ENCODE measurements at regions not wholly inside any gene's neighbourhood (a gene's known extent, or its start where the extent isn't known, plus 50 kb on each side); places are given as distances from the start of the nearest gene placed in this dataset.

DNA sequence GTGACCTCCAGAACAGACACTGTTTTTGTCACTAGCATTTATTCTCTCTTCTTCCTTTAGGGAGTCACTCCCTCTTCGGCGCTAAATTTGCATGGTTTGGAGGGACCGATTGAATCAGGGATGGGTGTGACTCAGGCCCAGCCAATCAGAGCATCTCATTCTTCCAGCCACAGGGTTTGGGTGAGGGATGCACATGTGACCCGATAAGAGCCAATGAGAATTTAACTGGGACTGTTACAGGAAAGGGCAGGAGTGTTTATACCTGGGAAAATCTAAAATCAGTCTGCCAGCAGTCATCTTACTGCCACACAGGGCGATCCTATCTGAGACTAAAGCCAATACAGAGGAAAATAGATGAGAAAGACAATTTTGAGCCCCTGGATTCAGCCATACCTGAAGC is 351.2 kb upstream of the ERCC4 start:
- H3K4me1 ChIP-seq, result no peaks in the 10 kb centered on the region
- TF ChIP-seq, protein P1, sequence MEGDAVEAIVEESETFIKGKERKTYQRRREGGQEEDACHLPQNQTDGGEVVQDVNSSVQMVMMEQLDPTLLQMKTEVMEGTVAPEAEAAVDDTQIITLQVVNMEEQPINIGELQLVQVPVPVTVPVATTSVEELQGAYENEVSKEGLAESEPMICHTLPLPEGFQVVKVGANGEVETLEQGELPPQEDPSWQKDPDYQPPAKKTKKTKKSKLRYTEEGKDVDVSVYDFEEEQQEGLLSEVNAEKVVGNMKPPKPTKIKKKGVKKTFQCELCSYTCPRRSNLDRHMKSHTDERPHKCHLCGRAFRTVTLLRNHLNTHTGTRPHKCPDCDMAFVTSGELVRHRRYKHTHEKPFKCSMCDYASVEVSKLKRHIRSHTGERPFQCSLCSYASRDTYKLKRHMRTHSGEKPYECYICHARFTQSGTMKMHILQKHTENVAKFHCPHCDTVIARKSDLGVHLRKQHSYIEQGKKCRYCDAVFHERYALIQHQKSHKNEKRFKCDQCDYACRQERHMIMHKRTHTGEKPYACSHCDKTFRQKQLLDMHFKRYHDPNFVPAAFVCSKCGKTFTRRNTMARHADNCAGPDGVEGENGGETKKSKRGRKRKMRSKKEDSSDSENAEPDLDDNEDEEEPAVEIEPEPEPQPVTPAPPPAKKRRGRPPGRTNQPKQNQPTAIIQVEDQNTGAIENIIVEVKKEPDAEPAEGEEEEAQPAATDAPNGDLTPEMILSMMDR (IDR thresholded peaks at IDR 0.05; ENCODE audit: borderline replicate concordance), result no peak
- DNase-seq, result no peak
- peaks cover 8% of the 10 kb centered on the region for H3K27me3 ChIP-seq (ENCODE audit: low read depth)
- H3K4me3 ChIP-seq, result no peak overlapping the region
- H3K27ac ChIP-seq (replicated peaks), result no peak overlapping the region
- H3K9me3 ChIP-seq (replicated peaks), result no peaks in the 10 kb centered on the region
- intact Hi-C loops (cut with micrococcal nuclease), result no loop called here
- no peaks in the 10 kb centered on the region for H3K36me3 ChIP-seq

DNA sequence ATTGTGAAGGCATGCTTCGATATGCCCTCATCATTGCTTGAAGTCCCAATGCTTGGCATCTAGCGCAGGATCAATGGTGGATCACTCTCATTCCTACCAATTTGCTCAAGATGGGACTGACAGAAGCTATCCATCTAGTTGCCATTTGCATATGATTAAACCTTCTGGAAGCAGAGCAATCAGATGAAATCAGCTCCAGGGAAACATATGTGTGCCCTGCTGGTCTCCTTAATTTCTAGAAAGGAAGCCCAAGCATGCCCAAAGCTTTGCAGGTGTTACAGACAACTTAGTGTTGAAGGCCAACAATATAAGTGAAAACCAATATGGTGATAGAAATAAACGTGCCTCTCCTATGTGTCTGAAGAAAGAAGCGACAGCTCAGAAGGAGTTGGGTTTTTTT is 350.0 kb upstream of the ERCC4 start:
- no peak overlapping the region for H3K4me3 ChIP-seq
- intact Hi-C loops (cut with micrococcal nuclease), result no loop called here

DNA sequence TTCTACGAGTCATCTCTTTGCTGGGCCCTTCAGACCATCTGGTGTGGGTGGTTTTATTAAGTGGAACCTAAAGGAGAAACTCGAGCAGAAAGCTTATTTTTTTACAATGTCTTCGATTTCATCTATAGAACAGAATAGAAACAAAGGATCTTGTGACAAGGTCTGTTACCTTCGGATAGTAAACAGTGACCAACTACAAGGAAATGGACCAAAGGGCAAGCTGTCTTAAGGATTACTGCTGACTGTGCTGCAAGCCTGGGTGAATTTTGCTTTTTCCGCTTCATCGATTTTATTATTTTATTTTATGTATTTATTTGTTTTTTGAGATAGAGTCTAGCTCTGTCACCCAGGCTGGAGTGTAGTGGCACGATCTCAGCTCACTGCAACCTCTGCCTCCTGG is 348.9 kb upstream of the ERCC4 start:
- Histone ChIP-seq H3K4me3 (no peak overlapping the region), H3K9me3 (replicated peaks) (peaks cover 3% of the 10 kb centered on the region), H3K27me3 (ENCODE audit: low read depth) (peaks cover 8% of the 10 kb centered on the region), H3K27ac (replicated peaks) (no peak overlapping the region), H3K36me3 (no peaks in the 10 kb centered on the region), H3K4me1 (no peaks in the 10 kb centered on the region)
- intact Hi-C loops (cut with micrococcal nuclease), result no loop called here
- TF ChIP-seq, protein P1 (IDR thresholded peaks at IDR 0.05; ENCODE audit: borderline replicate concordance), result no peak
- no peak for DNase-seq

More for the DNA sequence above, 350.0 kb upstream of the ERCC4 start:
- TF ChIP-seq, protein P1 (IDR thresholded peaks at IDR 0.05; ENCODE audit: borderline replicate concordance), result no peak
- Histone ChIP-seq H3K27ac (replicated peaks) (no peak overlapping the region), H3K36me3 (no peaks in the 10 kb centered on the region), H3K27me3 (ENCODE audit: low read depth) (peaks cover 8% of the 10 kb centered on the region), H3K9me3 (replicated peaks) (no peaks in the 10 kb centered on the region), H3K4me1 (no peaks in the 10 kb centered on the region)
- no peak for DNase-seq

DNA sequence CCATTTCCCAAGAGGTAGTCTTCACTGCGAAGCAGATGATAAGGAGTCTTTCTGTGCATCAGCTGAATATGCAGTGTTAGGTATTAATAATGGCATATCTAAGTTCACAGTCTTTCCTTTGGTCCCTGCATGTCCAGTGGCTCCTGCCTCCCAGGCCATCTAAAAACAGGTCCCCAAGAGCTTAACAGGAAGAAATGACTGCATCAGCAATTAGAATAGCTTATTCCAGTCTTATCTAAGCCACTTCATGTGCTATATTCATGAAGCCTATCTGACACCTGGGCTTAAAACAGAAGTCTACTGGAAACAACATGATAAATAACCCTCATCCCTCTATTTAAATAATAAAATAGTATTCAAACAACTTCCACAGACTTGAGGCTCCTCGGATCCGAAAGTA is 346.1 kb upstream of the ERCC4 start:
- no peak overlapping the region for H3K27ac ChIP-seq (replicated peaks)
- peaks cover 13% of the 10 kb centered on the region for H3K9me3 ChIP-seq (replicated peaks)
- H3K27me3 ChIP-seq (ENCODE audit: low read depth), result peaks cover 8% of the 10 kb centered on the region
- no peaks in the 10 kb centered on the region for H3K4me1 ChIP-seq
- TF ChIP-seq, protein P1 (IDR thresholded peaks at IDR 0.05; ENCODE audit: borderline replicate concordance), result no peak
- H3K4me3 ChIP-seq, result no peak overlapping the region
- H3K36me3 ChIP-seq, result no peaks in the 10 kb centered on the region
- no peak for DNase-seq
- intact Hi-C loops (cut with micrococcal nuclease), result no loop called here

DNA sequence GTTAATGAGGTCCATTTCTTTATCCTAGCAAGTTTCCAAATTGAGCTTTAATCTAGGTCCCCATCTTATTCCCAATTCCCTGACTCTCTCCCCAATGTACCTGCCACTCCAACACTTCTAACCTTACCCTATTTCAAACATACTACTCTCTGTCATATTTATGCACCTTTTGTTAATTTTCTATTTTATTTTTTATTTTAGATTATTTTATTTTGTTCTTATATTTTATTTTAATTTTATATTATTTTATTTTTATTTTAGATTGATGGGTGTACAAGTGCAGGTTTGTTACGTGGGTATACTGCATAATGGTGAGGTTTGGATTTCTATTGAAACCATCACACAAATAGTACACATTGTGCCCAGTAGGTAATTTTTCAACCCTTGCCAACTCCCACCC is 333.9 kb upstream of the ERCC4 start:
- Histone ChIP-seq H3K27ac (replicated peaks) (no peak overlapping the region), H3K36me3 (no peaks in the 10 kb centered on the region), H3K27me3 (ENCODE audit: low read depth) (no peaks in the 10 kb centered on the region), H3K4me3 (no peak overlapping the region), H3K4me1 (no peaks in the 10 kb centered on the region), H3K9me3 (replicated peaks) (no peaks in the 10 kb centered on the region)
- TF ChIP-seq, protein P1 (IDR thresholded peaks at IDR 0.05; ENCODE audit: borderline replicate concordance), result no peak
- DNase-seq, result no peak
- intact Hi-C loops (cut with micrococcal nuclease), result no loop called here

DNA sequence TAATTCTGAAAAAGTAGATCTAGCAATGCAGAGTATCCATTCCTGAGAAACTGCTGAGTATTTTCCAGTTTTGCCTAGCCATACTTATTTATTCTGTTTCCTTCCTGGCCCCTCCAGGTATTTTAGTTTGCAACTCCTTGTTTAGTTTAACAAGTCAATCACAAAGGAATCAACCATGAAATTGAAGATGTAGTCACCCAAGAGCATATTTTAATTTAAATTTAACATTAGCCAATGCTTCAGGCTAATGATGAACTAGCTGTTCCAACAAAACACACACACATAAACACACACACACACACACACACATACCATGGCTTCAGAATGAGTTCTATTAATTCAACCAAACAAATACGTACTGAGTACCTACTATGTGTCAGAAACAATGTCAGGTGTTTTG is 332.8 kb upstream of the ERCC4 start:
- no peak overlapping the region for H3K4me3 ChIP-seq
- no peaks in the 10 kb centered on the region for H3K9me3 ChIP-seq (replicated peaks)
- intact Hi-C loops (cut with micrococcal nuclease), result no loop called here
- no peaks in the 10 kb centered on the region for H3K4me1 ChIP-seq
- TF ChIP-seq, protein P1 (IDR thresholded peaks at IDR 0.05; ENCODE audit: borderline replicate concordance), result no peak
- DNase-seq, result no peak
- H3K27ac ChIP-seq (replicated peaks), result no peak overlapping the region
- H3K27me3 ChIP-seq (ENCODE audit: low read depth), result no peaks in the 10 kb centered on the region
- H3K36me3 ChIP-seq, result no peaks in the 10 kb centered on the region
